SHP77 (cell line): ENCODE measurements at regions not wholly inside any gene's neighbourhood (a gene's known extent, or its start where the extent isn't known, plus 50 kb on each side); places are given as distances from the start of the nearest gene placed in this dataset.

Experiments used
- DNase-seq, 2 experiments: peaks; one replicate each; lab custom pipeline; 2025; lab: John Stamatoyannopoulos, UW

DNA sequence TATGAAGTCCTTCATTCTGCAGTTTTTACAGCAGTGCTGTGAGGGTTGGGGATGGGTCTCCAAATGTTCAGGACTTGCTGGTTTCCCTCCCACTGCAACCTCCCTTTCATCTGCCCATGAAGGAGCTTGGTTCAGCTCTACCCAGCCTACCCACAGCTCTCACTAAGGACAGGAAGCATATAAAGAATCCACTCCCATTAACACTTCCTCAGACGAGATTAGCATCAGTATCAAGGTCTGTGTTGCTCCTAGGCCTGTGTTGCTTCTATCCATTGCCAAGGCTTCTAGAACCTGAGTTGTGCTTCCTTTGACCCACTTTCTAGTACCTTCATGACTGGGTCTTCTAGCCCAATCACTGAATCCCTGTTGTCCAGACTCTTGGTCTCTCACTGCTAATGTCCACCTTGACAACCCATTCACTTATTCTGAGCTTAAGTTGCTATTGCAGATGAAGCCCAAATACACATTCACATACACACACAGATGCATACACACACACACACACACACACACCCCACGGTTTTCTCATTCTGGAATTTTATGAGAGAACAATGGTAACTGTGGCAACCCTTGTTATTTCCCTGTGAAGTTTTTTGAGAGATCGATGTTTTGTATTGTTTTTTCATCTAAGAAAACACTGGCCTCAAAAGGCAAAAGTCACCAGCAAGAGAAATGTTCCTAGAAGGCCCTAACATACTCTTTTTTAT lies 248.1 kb downstream of the MTERF1 start:
- peak in 1 of 2 experiments; percentile 61 for DNase-seq

DNA sequence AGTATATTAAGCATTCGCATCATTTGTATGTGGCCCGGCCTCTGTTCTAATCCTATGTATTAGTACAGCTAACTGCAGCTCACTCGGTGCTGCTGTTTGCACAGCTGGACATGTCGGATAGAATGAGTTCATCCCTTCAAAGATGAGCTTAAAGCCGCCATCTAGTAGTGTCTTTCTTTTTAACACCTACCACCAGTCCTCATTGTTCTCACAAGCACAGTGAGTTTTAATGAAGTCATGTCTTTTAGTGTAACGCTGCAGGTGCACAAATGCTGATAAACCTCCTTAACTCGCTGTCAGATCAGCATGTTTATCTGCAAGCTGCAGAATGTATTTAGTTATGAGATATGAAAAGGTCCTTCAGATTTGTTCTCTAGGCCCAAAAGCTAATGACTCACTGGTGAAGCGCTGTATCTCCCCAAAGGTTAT lies 247.5 kb downstream of the MTERF1 start:
- peak; percentile 84 to 85 for DNase-seq

DNA sequence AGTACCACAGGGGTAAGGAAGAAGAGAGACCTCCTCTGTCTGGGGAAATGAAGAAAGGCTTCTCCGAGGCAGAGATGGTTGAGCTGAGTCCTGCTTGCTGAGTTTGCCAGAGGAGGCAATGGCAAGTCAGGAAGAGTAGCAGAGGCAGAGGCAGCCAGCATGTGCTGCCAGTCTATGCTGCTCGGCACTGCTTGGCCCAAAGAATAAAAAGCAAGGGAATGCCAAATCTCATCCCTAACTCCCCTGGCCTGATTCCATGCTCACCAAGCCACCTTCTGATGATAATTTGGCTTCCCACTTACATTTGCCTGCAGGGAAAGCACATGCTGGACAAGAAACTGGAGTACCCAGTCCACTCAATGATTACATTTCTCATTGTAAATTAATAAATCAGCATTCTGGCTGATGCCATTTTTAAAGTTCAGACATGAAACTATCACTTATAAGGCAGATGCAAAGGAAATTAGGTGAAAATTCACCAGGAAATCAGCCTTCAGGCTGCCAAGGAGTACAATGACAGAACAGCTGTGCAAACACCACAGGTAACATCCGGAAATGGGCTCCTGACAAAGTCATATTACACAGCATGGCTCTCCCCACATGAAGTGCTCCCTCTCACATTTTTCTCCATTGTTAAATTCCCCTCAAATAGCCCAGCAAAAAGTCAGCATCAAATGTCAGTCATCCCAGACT lies 245.9 kb downstream of the MTERF1 start:
- DNase-seq, result peak; percentile 82 to 84

DNA sequence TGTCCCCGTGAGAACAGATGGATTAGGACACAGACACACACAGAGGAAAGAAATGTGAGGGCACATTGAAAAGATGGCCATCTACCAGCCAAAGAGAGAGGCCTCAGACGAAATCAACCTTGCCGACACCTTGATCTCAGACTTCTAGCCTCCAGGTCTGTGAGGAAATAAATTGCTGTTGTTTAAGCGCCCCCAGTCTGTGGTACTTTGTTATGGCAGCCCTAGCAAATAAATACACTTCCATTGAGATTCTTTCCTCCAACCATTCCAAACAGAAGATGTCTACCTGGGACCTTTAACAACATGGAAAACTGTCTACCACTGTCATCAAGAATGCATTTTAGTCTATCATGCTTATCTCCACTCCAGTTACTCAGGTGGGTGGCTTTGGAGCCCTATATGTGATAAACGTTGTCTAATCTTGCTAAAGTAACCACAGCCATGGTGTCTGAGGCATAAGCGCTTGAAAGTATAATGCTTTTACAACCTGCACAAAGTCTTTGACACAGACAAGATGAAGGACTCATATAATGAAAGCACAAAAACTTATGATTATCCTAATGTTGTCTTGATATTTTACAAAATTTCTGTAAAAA lies 244.3 kb downstream of the MTERF1 start:
- DNase-seq, result no peak

DNA sequence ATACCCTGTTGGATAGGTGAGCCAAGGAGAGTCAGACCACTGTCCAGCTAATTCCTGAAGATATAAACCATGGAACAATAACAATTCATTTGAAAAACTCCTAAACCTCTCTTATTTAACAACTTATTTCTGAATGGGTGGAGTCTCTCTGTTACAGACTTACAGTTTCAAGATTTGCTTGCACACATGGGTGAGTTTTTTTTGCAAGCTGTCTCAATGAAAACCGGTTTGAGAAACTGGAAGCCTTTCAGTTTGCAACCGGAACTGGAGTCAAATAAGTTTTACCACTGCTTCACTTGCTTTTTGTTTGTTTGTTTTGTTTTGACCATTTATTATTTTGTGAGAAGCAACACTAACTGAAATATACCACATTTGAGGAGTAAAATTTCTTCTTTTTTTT lies 243.8 kb downstream of the MTERF1 start:
- no peak for DNase-seq

DNA sequence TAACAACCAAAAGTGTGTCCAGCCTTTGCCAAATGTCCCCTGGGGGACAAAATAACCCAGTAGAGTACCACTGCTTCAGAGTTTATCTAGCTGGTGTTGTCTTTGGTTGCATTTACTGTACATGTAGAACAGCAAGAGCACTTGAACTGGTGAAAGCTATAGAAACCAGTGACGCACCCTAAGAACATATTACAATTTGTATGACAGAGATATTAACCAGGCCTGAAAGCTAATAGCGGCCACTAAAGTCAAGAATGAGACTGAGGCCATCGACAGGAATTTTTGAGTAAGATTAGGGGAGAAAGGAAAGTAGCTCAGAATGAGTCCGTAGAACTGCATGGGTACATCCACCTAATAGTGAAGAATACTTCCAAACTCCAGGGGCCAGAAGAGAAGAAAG lies 236.2 kb downstream of the MTERF1 start:
- no peak for DNase-seq

DNA sequence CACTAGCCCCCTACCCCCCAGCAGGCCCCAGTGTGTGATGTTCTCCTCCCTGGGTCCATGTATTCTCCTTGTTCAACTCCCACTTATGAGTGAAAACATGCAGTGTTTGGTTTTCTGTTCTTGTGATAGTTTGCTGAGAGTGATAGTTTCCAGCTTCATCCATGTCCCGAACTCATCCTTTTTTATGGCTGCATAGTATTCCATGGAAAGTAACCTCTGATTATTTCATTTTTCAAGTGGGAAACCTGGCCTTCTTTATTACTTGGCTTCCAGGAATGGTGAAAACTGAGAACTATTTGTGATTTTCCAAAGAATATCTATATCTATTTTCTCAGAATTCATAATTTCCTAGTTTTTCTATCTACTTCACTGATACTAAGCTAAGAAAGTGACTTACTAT lies 235.0 kb downstream of the MTERF1 start:
- no peak for DNase-seq

DNA sequence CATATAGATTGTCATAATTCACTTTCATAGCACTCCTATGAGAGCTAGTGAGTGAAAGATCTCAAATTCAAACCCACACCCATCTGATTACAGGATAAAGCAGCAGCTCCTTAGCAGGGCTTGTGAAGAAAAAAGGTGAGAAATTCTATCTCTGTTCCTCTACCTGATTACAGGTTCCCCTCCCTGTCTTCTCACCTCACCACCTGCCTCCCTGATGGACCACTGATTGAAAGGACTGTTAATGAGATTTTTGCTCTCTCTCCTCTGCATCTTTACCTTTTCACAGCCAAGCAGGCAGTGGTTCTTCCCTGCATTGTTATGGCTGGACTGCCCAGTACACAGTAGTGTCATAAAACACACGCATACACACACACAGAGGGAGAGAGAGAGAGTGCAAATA lies 228.5 kb downstream of the MTERF1 start:
- no peak for DNase-seq

DNA sequence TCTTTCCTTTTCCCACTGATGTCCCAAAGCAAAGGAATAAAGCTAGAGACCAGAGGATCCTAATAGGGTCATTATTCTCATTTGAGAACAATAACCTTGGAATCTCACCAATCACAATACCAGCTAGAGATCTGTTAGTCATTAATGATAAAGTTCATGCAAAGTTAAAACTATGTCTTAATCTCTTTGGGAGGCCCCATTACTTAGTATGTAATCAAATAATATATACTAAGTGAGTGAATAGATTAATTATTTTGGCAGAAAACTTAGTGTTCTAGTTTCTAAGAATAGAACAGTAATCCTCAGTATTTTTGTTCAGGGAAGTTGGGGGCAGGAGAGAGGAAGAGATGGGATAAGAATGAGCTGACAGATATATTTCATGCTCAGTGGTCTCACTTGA lies 227.2 kb downstream of the MTERF1 start:
- DNase-seq, result no peak

DNA sequence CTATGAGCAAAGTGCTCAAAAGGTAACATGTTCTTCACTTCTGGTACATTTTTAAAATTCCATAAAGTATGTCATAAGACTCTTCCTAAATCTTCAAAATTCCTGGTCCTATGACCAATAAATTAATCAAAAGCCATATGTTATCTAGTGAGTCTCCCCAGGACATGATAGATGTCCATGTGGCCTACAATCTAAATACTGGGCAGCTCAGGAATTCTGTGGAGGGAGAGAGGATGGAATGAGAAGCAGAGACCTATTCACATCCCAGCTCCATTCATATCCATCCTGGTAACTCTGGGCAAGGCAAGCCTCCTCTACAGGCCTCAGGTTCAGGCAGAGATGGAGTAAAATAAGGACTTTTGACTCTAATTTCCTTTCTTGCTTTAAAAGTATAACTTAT lies 224.8 kb downstream of the MTERF1 start:
- DNase-seq, result no peak

DNA sequence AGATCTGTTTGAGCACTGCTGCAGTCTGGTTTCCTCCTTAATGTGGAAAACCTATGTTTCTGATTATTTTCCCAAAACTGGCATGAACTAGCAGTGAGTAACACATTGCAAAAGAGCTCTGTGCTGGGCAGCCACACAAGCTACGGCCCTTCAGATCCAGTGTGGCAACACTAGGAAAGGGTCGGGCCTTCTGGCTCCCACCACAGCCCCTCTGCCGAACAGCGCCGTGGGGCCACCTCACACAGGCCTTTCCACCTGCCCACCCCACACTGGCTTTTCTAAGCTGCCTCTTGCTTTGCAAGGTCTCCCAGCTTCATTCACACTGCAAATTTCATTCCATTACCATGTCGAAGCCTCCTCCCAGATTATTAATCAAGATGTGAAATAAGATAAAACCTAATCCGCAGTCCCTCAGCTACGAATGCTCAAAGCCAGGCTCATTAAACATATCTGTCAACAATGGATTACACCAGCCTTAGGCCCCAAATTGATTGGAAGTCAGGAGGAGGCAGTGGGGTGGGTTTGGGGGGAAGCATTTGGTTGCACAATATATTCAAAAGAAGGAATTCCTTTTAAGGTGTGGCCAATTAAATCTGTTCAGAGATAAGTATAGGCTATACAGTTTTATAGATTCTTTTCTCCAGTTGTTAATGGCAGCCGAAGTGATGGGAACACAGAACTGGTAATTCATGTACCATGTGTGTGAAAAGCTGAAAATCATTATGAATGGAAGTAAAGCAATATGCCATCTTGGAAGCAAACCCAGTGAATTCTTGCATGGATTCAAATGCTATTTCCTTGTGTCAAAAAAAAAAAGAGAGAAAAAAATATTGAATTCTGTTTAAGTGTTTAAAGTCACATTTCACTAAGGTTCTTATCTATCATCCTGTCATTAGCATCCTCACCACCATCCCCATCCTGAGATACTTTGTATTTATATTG lies 223.7 kb downstream of the MTERF1 start:
- no peak for DNase-seq

DNA sequence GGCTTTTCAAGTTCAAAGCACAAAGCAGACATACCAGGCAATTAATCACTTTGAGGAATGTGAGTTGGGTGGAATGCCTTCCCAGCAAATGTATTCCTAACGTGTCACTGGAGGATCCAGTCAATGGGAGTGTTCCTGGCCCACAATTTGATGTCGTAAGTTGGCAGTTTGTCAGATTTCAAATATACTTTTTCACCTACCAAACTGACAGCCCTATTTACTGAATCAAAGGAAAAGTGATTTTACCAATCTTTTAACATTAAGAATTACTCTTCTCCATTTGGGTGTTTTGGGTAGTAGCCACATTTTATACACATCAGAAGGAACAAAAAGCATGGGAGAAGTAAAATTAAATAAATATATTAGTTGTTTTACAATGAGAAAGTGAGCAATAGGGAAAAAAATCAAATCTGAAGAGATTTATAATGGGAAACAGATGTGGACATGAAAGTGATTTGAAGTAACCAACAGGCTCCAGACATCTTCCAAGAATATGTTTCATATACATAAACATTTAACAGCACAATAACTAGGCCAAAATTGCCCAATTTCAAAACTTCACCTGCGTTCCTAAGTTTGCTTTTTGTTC lies 222.9 kb downstream of the MTERF1 start:
- DNase-seq, result no peak

DNA sequence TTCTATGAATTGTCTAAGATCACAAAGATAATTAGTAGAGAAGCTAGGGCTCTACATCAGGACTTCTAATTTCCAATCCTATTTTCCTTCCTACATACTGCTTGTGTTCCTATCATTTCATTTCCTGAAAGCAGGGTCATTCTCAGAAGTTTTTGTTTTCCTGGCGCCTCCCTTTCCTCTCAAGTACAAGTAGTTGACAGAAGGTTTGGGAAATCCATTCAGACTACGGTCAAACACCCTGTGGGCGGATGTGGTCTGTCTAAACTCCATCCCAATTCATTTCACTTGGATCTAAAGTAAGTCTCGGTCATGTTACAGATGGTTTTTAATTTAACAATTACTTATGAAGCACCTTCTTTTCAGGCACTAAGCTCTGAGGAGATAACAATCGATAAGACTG lies 221.4 kb downstream of the MTERF1 start:
- no peak for DNase-seq

DNA sequence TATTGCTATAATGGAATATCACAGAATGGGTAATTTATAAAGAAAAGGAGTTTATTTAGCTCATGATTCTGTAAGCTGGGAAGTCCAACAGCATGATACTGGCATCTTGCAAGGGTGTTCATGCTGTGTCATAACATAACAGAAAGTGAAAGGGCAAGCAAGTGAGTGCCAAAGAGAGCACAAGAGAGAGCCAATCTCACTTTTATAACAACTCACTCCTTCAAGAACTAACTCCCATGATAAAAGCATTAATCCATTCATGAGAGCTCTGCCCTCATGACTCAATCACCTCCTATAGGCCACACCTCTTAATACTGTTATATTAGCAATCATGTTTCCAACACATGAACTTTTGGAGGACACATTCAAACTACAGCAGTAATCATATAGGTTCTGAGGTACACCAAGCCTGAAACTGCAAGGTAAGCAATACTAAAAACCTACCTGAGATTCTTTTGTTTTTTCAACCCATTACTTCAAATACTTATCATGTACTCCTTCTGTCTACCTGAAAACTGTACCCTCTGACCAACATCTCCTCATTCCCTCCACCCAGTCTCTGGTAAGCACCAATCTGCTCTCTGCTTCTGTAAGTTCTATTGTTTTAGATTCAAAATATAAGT lies 219.7 kb downstream of the MTERF1 start:
- no peak for DNase-seq

DNA sequence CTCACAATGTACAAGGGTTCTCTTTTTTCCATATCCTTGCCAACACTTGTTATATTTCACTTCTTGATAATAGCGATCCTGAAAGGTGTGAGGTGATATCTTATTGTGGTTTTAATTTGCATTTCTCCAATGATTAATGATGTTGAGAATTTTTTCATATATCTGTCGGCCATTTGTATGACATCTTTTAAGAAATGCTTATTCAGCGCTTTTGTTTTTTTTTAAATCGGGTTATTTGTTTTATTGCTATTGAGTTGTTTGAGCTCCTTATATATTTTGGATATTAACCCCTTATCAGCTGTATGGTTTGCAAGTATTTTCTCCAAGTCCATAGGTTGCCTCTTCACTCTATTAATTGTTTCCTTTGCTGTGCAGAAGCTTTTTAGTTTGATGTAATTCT lies 218.8 kb downstream of the MTERF1 start:
- no peak for DNase-seq

DNA sequence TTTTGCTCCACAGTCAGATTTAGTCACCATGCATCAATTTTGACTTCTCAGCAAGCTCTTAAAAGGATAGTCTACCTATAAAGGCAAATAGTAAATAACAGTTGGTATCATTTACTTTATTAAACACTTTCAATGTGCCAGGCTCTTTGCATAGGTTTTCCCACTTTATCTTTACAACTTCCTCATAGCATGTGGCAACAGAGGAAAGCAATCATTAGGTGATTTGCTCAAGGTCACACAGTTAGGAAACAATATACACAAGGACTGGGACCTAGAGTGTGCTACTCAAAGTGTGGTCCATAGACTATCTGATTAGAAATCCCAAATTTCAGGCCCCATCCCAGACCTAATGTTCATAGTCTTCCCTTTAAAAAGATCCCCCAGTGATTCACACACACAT lies 212.3 kb downstream of the MTERF1 start:
- no peak for DNase-seq

DNA sequence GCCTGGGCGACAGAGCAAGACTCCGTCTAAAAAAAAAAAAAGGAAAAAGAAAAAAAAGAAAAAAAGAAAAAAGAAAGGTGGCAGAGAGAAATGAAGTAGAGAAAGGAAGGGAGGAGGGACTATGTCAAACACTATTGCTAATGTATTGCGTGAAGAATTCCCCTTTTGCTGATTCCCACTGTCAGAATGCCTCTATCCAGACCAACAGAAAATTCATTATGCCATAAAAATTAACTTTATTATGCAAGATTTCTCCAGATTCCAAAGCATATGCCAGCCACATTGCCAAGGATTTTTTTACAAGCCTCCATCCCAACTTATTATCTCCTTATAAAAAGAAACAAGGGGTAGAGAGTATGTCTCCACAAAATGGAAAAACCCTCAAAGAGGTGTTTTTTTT lies 209.3 kb downstream of the MTERF1 start:
- no peak for DNase-seq

DNA sequence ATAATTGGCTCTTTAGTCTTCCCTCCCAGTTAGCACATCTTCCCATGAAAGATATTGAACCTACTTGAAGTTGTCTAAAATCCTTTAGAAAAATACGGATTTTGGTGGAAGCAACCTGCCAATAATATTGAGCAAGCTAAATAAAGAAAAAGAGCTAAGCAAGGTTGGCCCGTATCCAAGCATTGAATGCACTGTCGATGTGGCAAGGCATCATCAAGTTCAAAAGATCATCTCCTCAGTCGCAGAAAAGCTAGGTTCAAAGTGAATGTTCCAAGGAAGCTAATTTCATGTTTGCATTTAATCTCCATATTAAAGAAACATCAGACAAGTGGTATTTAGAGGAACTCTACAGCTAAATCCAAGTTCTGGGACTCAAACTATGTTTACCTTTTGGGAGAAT lies 206.0 kb downstream of the MTERF1 start:
- DNase-seq, result no peak

DNA sequence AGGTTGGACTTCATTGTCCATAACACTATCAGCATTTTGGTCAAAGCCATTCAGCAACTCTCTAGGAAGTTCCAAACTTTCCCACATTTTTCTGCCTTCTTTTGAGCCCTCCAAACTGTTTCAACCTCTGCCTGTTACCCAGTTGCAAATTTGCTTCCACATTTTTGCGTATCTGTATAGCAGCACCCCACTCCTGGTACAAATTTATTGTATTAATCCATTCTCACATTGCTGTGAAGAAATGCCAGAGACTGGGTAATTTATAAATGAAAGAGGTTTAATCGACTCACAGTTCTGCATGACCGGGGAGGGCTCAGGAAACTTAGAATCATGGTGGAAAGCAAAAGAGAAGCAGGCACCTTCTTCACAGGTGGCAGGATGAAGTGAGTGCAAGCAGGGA lies 198.8 kb downstream of the MTERF1 start:
- DNase-seq, result no peak

DNA sequence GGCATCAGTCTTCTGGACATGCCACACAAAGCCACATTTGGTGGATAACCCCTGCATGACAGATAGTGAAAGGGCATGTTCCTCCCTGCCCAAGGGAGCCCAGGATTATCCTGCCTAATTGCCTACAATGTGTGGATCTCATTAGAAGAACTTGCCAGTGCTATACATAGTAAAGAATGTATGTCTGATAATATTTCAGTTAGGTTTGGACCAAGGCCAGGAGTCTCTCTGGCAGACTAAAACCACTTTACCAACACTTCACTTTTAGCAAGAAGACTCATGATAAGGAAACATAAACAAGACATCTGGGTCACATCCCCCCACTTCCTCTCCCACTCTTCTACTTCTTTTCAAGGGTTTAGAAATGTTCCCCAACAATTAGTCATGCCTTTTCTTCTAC lies 196.7 kb downstream of the MTERF1 start:
- no peak for DNase-seq

DNA sequence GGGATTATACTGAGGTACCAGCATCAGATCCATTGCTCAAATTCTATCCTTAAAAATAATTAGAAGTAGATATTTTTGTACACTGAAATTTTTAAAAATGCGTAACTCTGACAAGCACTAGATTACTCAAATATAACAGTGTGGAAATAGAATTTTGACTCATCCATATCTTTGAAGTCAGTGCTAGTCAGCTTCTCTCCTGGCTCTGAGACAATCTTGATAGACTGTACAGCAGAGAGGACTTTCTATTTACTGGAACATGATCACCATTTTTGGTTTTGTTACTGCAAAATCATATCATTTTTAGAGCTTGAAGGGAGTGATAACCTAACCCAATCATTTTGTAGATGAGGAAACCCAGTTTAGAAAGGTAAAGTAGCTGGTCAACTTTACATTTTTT lies 195.0 kb downstream of the MTERF1 start:
- DNase-seq, result no peak
